Fibroblast of mammary gland (primary cell): ENCODE measurements at regions not wholly inside any gene's neighbourhood (a gene's known extent, or its start where the extent isn't known, plus 50 kb on each side); places are given as distances from the start of the nearest gene placed in this dataset.

Source experiments
- DNase-seq: peaks from one replicate; pipeline ENCODE4 v3.0.0-alpha.2; 2010; ENCODE audit warnings: low read depth
- H3K4me3 ChIP-seq: 2 replicates; pipeline ENCODE4 v1.5.1; 2011; ENCODE audit warnings: low read depth, mild to moderate bottlenecking, low read length, moderate library complexity; ENCODE audit not compliant: control insufficient read depth
- CTCF ChIP-seq: conservative IDR thresholded peaks from 2 replicates; pipeline ENCODE4 v1.5.1; 2011; ENCODE audit warnings: low read depth, low read length, inconsistent platforms; ENCODE audit not compliant: control insufficient read depth, insufficient read depth

GRCh38 chr17:70961341-70961740 lies 792.0 kb downstream of the KCNJ2 start:
- no peak overlapping the region for H3K4me3 ChIP-seq
- no peak for TF ChIP-seq CTCF
- DNase-seq = no peak

- TF ChIP-seq CTCF = no peak
- no peak for DNase-seq
- H3K4me3 ChIP-seq = no peak overlapping the region
Measured at GRCh38 chr17:70968302-70968701, 799.0 kb downstream of the KCNJ2 start.

- DNase-seq = no peak
- H3K4me3 ChIP-seq = no peak overlapping the region
- no peak for TF ChIP-seq CTCF
Measured at GRCh38 chr17:70969521-70970034, 800.2 kb downstream of the KCNJ2 start.

GRCh38 chr17:70976447-70976846 lies 807.1 kb downstream of the KCNJ2 start:
- TF ChIP-seq CTCF = no peak
- H3K4me3 ChIP-seq = no peak overlapping the region
- DNase-seq = no peak

- no peak for DNase-seq
- H3K4me3 ChIP-seq = no peak overlapping the region
- TF ChIP-seq CTCF = no peak
Measured at GRCh38 chr17:70984873-70985272, 815.5 kb downstream of the KCNJ2 start.

GRCh38 chr17:70987867-70988340 lies 818.6 kb downstream of the KCNJ2 start:
- DNase-seq = no peak
- no peak for TF ChIP-seq CTCF
- no peak overlapping the region for H3K4me3 ChIP-seq

- no peak for DNase-seq
- no peak overlapping the region for H3K4me3 ChIP-seq
- no peak for TF ChIP-seq CTCF
Measured at GRCh38 chr17:70988622-70989021, 819.3 kb downstream of the KCNJ2 start.
